HTR-8/SVneo (cell line): ENCODE measurements at regions not wholly inside any gene's neighbourhood (a gene's known extent, or its start where the extent isn't known, plus 50 kb on each side); places are given as distances from the start of the nearest gene placed in this dataset.

Experiments
- DNase-seq: peaks from one replicate; pipeline ENCODE4 v3.0.0; 2011; ENCODE audit warnings: low spot score, mixed read lengths; ENCODE audit not compliant: insufficient read length
- FAIRE-seq: peaks from 2 replicates; lab custom pipeline; 2011; peaks lifted over from hg19 to GRCh38; lab: Jason Lieb, UNC

- no peak for DNase-seq
- FAIRE-seq: no peak
These were observed 134.2 kb upstream of the RGMB start for GRCh38 chr5:98639274-98639673.

DNA sequence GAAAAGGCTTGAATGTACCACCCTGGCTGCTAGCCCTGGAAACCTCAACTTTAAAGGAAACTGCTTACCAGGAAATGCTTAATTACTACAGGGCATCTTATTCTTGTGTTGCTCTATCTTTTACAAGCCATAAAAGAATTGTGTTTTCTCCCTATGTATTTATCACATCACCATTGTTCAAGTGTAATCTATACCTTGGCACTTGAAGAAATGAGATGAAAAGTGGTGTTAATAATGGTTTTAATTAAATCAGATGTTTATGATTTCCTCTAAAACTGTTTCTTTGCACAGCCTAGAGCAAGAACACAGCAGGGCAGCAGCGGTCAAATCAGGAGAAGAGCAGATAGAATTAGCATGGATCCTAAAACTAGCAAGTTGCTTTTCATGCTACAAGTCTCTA lies 131.8 kb upstream of the RGMB start:
- no peak for DNase-seq
- FAIRE-seq: no peak

GRCh38 chr5:98643569-98643968 lies 129.9 kb upstream of the RGMB start:
- DNase-seq (no peak), FAIRE-seq (no peak)

GRCh38 chr5:98651715-98652114 lies 121.7 kb upstream of the RGMB start:
- DNase-seq: no peak

DNA sequence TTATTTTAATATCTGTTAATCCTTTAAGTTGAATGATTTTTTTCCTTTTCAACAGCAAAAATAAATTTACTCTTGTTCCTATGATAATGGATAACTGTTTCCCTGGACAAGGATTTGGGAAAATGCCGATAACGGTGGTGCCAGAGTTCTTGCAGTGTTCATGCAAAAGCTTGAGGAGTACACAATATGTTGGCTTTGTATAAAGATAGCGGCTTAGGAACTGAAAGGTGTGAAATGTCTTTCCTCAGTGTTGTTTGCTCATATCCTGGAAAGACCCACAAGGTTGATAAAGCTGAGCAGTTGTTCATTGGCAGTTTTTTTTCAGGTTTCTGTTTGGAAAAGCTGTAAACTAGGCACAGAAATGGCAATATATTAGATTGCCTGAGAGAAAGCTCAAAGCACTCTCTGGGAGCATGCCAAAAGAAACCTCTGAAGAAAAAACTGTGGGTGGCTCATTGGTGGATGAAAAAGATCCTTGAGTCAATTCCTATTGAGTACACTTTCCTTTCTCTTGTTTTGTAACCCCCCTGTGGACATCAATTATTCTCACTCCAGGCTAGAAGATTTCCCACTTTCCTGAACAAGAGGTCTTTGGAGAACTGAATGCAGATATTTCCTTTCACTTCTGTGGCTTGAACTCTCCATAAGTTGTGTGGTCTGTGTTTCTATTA lies 117.2 kb upstream of the RGMB start:
- DNase-seq (no peak), FAIRE-seq (no peak)

More at GRCh38 chr5:98651715-98652114, 121.7 kb upstream of the RGMB start:
- FAIRE-seq: no peak

DNA sequence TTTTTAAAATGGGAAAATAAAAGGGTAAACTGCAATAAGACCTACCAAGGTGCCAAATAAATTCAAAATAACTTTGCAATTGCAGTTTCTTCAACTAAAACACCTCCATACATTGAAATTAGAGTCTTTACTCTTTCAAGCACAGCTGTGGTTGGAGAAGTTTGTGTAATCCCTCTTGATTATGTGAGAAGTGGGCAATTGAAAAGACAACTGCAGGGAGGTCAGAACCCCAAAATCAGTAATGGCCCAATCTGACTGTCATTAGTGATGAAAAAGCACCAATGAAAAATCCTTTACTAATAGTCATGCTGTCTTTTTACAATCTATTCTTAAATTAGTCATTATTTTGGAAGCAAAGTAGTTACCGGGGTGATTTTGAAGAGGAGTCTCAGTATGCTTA lies 116.7 kb upstream of the RGMB start:
- DNase-seq (no peak), FAIRE-seq (no peak)

DNA sequence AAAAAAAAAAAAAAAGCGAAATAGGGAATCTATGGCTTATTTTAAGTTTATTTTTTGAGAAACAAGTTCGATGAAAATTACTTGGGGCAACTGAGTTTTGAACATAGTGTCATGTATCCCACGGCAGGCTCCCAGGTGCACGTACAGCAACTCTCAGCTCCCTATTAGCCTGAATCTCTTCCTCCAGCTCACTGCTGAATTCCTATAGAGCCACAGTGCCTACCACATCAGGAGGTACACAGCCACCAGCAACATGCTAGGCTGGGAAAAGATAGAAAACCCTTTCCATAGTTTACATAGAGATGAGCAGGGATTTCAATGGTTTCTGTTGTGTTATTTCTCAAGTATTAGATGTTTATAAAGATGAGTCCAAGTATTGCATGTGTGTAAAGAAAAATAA lies 115.9 kb upstream of the RGMB start:
- DNase-seq: no peak
- no peak for FAIRE-seq

DNA sequence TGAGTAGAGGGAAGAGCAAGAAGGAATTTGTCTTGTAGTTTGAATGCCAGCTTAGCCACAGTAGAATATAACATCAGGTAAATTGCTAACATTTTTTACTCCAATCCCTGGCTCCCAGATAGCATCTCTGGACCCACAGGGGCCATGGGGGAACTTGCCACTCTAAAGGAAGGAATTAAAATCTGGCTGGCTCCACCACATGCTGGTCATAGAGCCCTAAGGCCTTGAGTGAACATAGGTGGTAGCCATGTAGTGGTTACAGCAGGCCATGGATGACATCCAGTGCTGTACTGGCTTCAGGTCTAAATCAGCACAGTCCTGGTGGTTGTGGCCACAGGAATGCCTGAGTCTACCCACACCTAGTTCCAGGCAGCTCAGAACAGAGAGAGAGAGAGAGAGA lies 109.9 kb upstream of the RGMB start:
- DNase-seq (no peak), FAIRE-seq (no peak)

- DNase-seq: no peak
- FAIRE-seq: no peak
These were observed 108.7 kb upstream of the RGMB start for GRCh38 chr5:98664736-98665135.

DNA sequence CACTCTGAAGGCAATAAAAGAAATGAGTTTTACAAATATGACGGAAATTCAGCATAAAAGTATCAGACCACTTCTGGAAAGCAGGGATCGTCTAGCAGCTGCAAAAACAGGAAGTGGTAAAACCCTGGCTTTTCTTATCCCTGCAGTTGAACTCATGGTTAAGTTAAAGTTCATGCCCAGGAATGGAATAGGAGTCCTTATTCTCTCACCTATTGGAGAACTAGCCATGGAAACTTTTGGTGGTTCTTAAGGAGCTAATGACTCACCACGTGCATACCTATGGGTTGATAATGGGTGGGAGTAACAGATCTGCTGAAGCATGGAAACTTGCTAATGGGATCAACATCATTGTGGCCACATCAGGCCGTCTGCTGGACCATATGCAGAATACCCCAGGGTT lies 93.5 kb upstream of the RGMB start:
- FAIRE-seq (no peak), DNase-seq (no peak)

DNA sequence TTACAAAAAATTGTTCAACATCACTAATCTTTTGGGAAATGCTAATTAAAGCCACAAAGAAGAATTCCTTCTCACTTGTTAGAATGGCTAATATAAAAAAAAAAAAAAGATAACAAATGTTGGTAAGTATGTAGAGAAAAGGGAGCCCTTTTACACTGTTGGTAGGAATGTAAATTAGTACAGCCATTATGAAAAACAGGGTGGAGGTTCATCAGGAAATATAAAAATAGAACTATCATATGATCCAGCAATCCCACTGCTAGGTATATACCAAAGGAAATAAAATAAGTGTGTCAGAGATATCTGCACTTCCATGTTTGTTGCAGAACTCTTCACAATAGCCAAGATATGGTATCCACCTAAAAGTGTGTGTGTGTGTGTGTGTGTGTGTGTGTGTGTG lies 83.5 kb upstream of the RGMB start:
- DNase-seq (no peak), FAIRE-seq (no peak)

- FAIRE-seq (no peak), DNase-seq (no peak)
These were observed 78.6 kb upstream of the RGMB start for GRCh38 chr5:98694902-98695301.

GRCh38 chr5:98698359-98698758 lies 75.1 kb upstream of the RGMB start:
- FAIRE-seq: no peak

DNA sequence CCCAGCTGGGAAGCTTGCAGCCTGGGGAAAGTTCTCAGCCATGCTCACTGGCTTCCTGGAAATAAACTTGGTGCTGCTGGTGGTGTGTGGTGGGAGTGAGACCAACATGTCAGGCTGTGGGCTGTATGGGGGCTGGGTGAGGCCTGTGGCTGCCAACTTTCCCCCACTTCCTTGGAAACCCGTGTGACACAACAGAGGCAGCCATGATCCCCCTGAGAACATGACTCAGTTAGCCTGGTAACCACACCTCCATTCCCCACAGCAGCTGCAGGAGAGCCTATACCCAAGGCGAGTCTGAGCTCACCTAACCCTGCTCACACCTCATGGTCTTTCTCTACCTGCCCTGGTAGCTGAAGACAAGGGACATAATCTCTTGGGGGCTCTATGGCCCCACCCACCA lies 72.7 kb upstream of the RGMB start:
- DNase-seq (no peak), FAIRE-seq (no peak)

More at GRCh38 chr5:98698359-98698758, 75.1 kb upstream of the RGMB start:
- no peak for DNase-seq

DNA sequence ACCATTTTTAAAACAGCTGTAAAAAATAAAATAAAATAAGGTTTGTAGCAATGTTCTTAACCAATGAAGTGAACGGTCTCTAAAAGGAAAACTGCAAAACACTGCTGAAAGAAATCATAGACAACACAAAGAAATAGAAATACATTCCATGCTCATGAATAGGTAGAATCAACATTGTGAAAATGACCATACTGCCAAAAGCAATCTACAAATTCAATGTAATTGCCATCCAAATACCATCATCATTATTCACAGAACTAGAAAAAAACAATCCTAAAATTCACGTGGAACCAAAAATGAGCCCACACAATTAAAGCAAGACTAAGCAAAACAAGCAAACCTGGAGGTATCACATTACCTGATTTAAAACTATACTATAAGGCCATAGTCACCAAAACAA lies 67.6 kb upstream of the RGMB start:
- no peak for DNase-seq
- FAIRE-seq: no peak

DNA sequence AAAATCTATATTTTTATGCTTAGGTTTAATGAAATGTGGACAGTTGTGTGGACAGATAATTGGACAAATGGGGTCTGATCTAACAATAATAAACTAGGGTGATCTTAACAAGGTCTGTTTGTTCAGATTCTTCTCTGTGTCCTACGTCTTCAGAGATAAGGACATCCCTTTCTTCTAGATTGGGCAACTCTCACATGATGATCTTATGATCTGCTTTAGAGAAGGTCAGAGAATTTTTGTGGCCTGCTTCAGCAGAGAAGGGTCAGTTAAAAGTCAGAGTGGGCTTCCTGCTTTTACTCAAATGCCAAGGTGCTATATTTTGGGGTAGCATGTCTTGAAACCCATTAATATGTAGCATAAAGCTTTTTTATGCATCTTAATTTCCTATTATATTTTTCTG lies 63.8 kb upstream of the RGMB start:
- FAIRE-seq (no peak), DNase-seq (no peak)

GRCh38 chr5:98713027-98713426 lies 60.4 kb upstream of the RGMB start:
- FAIRE-seq: no peak
- no peak for DNase-seq

- FAIRE-seq (no peak), DNase-seq (no peak)
These were observed 59.6 kb upstream of the RGMB start for GRCh38 chr5:98713856-98714255.

- FAIRE-seq (no peak), DNase-seq (no peak)
These were observed 58.7 kb upstream of the RGMB start for GRCh38 chr5:98714710-98715288.

DNA sequence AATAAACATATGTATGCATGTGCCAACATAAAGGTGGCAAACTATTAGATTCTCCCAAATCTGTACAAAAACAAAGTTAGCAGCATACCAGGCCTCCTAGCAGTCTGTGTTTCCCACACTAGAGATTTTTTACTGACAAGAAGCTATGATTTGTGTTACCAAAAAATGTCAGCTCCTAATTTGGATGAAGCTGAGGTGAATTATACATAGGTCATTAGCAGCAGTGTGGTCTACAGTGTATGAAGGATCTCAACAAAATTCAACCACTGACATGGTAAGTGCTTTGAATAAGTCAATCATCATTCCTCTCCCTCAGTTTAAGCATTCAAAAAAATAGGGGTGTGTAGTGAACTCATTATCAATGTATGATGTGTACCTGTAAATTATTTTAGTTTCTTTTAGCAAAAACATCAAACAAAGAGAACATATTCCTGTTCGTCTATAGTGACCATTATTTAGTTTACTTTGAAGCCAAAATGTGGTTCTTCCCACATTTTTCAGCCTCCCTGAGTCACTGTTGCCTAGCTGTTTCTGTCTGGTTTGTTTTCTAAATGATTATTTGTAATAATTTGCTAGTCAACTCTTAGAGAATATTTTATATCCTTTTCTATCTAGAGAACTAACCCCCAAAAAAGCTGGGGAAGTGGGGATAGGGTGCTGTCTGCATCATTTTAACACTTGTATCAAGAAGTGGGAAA lies 52.1 kb upstream of the RGMB start:
- FAIRE-seq (no peak), DNase-seq (no peak)

GRCh38 chr5:98722188-98722587 lies 51.3 kb upstream of the RGMB start:
- FAIRE-seq (no peak), DNase-seq (no peak)

DNA sequence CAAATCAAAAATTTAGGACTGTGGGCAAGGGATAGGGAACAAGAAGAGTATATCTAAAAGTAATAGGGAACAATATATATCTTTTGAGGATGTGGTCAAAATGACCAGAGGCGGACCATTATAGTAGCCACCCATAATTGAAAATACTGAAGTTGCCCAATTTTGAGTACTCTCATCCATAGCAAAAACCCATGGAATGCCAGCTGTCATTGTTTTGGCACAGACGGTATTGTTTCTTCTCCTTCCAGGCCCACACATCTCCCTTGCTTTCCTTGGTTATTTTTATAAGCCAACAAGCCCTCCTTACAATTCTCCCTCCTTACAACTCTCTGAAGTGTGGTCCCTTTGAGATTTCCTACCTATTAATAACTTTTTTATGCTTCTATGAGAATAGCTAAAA lies 50.4 kb upstream of the RGMB start:
- DNase-seq (no peak), FAIRE-seq (no peak)
